ENCODE measurements at regions not wholly inside any gene's neighbourhood (a gene's known extent, or its start where the extent isn't known, plus 50 kb on each side); places are given as distances from the start of the nearest gene placed in this dataset.

- ChIA-PET CTCF (ENCODE audit: low intra/inter-chr PET ratio, low total read pairs) (no interaction called here), POLR2A (no interaction called here)
- Histone ChIP-seq H3K36me3 (replicated peaks in 1 of 2; ENCODE audit: control insufficient read depth in 1 of 2, insufficient read depth in 2 of 2, low read length in 2 of 2) (no peaks in the 10 kb centered on the region), H3K4me3 (replicated peaks in 1 of 3; ENCODE audit: insufficient read depth in 1 of 3, low read depth in 2 of 3, low read length in 3 of 3) (no peak overlapping the region), H3K4me1 (ENCODE audit: insufficient read depth, low read length) (no peaks in the 10 kb centered on the region), H3K79me2 (ENCODE audit: insufficient read depth, low read length) (no peaks in the 10 kb centered on the region), H3K27ac (ENCODE audit: extremely low read length, insufficient read depth, low read length) (no peak overlapping the region), H3K27me3 (ENCODE audit: control insufficient read depth in 1 of 2, insufficient read depth in 2 of 2, low read length in 2 of 2) (no peaks in the 10 kb centered on the region), H3K9ac (ENCODE audit: insufficient read depth, low read depth, low read length) (no peak overlapping the region), H3K4me2 (ENCODE audit: low read depth, low read length) (no peak overlapping the region), H2AFZ (ENCODE audit: low read length) (no peak overlapping the region), H3K9me3 (ENCODE audit: low read length) (no peaks in the 10 kb centered on the region), H4K20me1 (ENCODE audit: insufficient read depth, low read length) (no peaks in the 10 kb centered on the region)
- in situ Hi-C loops (cut with HindIII; ENCODE audit: extremely low pct_ligation_motif_present, low pct_unique_long_range_greater_than_20kb): no loop called here
- intact Hi-C loops (cut with micrococcal nuclease; ENCODE audit: unreplicated experiment): no loop called here
- FAIRE-seq (no peak), ATAC-seq (no peak), DNase-seq (ENCODE audit: low spot score) (no peak)
- WGBS (ENCODE audit: low lambda C conversion rate): 0% methylated on average over 3 of the region's 3 CpGs
- TF ChIP-seq MAFF (IDR thresholded peaks at IDR 0.05; ENCODE audit: low read depth, low read length): no peak
- TF ChIP-seq, protein P1, sequence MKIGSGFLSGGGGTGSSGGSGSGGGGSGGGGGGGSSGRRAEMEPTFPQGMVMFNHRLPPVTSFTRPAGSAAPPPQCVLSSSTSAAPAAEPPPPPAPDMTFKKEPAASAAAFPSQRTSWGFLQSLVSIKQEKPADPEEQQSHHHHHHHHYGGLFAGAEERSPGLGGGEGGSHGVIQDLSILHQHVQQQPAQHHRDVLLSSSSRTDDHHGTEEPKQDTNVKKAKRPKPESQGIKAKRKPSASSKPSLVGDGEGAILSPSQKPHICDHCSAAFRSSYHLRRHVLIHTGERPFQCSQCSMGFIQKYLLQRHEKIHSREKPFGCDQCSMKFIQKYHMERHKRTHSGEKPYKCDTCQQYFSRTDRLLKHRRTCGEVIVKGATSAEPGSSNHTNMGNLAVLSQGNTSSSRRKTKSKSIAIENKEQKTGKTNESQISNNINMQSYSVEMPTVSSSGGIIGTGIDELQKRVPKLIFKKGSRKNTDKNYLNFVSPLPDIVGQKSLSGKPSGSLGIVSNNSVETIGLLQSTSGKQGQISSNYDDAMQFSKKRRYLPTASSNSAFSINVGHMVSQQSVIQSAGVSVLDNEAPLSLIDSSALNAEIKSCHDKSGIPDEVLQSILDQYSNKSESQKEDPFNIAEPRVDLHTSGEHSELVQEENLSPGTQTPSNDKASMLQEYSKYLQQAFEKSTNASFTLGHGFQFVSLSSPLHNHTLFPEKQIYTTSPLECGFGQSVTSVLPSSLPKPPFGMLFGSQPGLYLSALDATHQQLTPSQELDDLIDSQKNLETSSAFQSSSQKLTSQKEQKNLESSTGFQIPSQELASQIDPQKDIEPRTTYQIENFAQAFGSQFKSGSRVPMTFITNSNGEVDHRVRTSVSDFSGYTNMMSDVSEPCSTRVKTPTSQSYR (CRISPR knock-in tag; IDR thresholded peaks at IDR 0.05; ENCODE audit: borderline replicate concordance): no peak
- no peak for TF ChIP-seq ZMAT3 (CRISPR knock-in tag; conservative IDR thresholded peaks at IDR 0.05)
- BruUV-seq (replicated peaks): no TSS peak
Measured at GRCh38 chrX:117689956-117690355, 426.7 kb downstream of the KLHL13 start.

- WGBS (ENCODE audit: low lambda C conversion rate): 0% methylated on average over 1 of the region's 1 CpG
- TF ChIP-seq PCBP1 (IDR thresholded peaks at IDR 0.05; ENCODE audit: borderline replicate concordance, low read depth, low read length): no peak
- TF ChIP-seq KLF11 (CRISPR knock-in tag; IDR thresholded peaks at IDR 0.05): no peak
- no peak for TF ChIP-seq ZNF703 (CRISPR knock-in tag; IDR thresholded peaks at IDR 0.05; ENCODE audit: borderline replicate concordance)
- no peak for TF ChIP-seq NFE2L1 (CRISPR knock-in tag; IDR thresholded peaks at IDR 0.05; ENCODE audit: borderline replicate concordance)
- no peak for TF ChIP-seq ZNF432 (CRISPR knock-in tag; IDR thresholded peaks at IDR 0.05; ENCODE audit: borderline replicate concordance)
- no peak for TF ChIP-seq BCL3 (CRISPR knock-in tag; IDR thresholded peaks at IDR 0.05)
- TF ChIP-seq ZNF138 (CRISPR knock-in tag; IDR thresholded peaks at IDR 0.05; ENCODE audit: low read depth): no peak
Measured at GRCh38 chrX:117680286-117680685, 436.3 kb downstream of the KLHL13 start.

More at GRCh38 chrX:117680286-117680685, 436.3 kb downstream of the KLHL13 start:
- in situ Hi-C loops (cut with HindIII; ENCODE audit: extremely low pct_ligation_motif_present, low pct_unique_long_range_greater_than_20kb): no loop called here
- CTCF ChIA-PET (ENCODE audit: low intra/inter-chr PET ratio, low total read pairs): no interaction called here
- Histone ChIP-seq H3K4me3 (replicated peaks in 1 of 3; ENCODE audit: insufficient read depth in 1 of 3, low read depth in 2 of 3, low read length in 3 of 3) (no peak overlapping the region), H2AFZ (ENCODE audit: low read length) (no peak overlapping the region), H3K4me2 (ENCODE audit: low read depth, low read length) (no peak overlapping the region), H3K4me1 (ENCODE audit: insufficient read depth, low read length) (no peaks in the 10 kb centered on the region), H4K20me1 (ENCODE audit: insufficient read depth, low read length) (no peaks in the 10 kb centered on the region), H3K79me2 (ENCODE audit: insufficient read depth, low read length) (no peaks in the 10 kb centered on the region), H3K9me3 (ENCODE audit: low read length) (no peaks in the 10 kb centered on the region), H3K9ac (ENCODE audit: insufficient read depth, low read depth, low read length) (no peak overlapping the region), H3K27ac (ENCODE audit: extremely low read length, insufficient read depth, low read length) (no peak overlapping the region), H3K36me3 (replicated peaks in 1 of 2; ENCODE audit: control insufficient read depth in 1 of 2, insufficient read depth in 2 of 2, low read length in 2 of 2) (no peaks in the 10 kb centered on the region), H3K27me3 (ENCODE audit: control insufficient read depth in 1 of 2, insufficient read depth in 2 of 2, low read length in 2 of 2) (no peaks in the 10 kb centered on the region)
- intact Hi-C loops (cut with micrococcal nuclease; ENCODE audit: unreplicated experiment): loop anchor here (2.0 kb wide), 1 partner anchor 49 kb away; no protein-coding TSS in a partner anchor
- no peak for ATAC-seq
- no TSS peak for BruUV-seq (replicated peaks)
- FAIRE-seq: no peak
- DNase-seq (ENCODE audit: low spot score): no peak
- POLR2A ChIA-PET: no interaction called here

All from HepG2 (cell line).